ENCODE measurements at regions not wholly inside any gene's neighbourhood (a gene's known extent, or its start where the extent isn't known, plus 50 kb on each side); places are given as distances from the start of the nearest gene placed in this dataset.

GRCh38 chr6:150549007-150549406 lies 50.7 kb upstream of the PLEKHG1 start:
- Histone ChIP-seq H3K9me3 (no peaks in the 10 kb centered on the region), H3K27ac (no peak overlapping the region), H3K36me3 (no peaks in the 10 kb centered on the region), H3K4me1 (no peaks in the 10 kb centered on the region), H3K4me3 (no peak overlapping the region), H3K27me3 (no peaks in the 10 kb centered on the region)
- intact Hi-C loops (cut with DNase I), result no loop called here
- TF ChIP-seq CTCF (IDR thresholded peaks at IDR 0.05) (no peak), POLR2AphosphoS5 (IDR thresholded peaks at IDR 0.05; ENCODE audit: insufficient read depth in 1 of 2, low read depth in 1 of 2) (no peak), POLR2A (IDR thresholded peaks at IDR 0.05) (no peak)
- no peak for DNase-seq (ENCODE audit: extremely low spot score in 2 of 2)

GRCh38 chr6:150549674-150550101 lies 50.0 kb upstream of the PLEKHG1 start:
- intact Hi-C loops (cut with DNase I), result no loop called here
- TF ChIP-seq POLR2A (IDR thresholded peaks at IDR 0.05), result no peak
- TF ChIP-seq POLR2AphosphoS5 (IDR thresholded peaks at IDR 0.05; ENCODE audit: insufficient read depth in 1 of 2, low read depth in 1 of 2), result no peak
- no peak for TF ChIP-seq CTCF (IDR thresholded peaks at IDR 0.05)
- no peaks in the 10 kb centered on the region for H3K36me3 ChIP-seq
- DNase-seq (ENCODE audit: extremely low spot score in 2 of 2), result no peak
- no peaks in the 10 kb centered on the region for H3K9me3 ChIP-seq
- no peak overlapping the region for H3K27ac ChIP-seq
- H3K27me3 ChIP-seq, result no peaks in the 10 kb centered on the region
- H3K4me3 ChIP-seq, result no peak overlapping the region
- H3K4me1 ChIP-seq, result no peaks in the 10 kb centered on the region
